NCI-H1436 treated with DMSO at 0.1 percent for 48 hours (cell line): ENCODE measurements at regions not wholly inside any gene's neighbourhood (a gene's known extent, or its start where the extent isn't known, plus 50 kb on each side); places are given as distances from the start of the nearest gene placed in this dataset.

Experiments
- DNase-seq: peaks from one replicate; lab custom pipeline; 2025; lab: John Stamatoyannopoulos, UW

DNA sequence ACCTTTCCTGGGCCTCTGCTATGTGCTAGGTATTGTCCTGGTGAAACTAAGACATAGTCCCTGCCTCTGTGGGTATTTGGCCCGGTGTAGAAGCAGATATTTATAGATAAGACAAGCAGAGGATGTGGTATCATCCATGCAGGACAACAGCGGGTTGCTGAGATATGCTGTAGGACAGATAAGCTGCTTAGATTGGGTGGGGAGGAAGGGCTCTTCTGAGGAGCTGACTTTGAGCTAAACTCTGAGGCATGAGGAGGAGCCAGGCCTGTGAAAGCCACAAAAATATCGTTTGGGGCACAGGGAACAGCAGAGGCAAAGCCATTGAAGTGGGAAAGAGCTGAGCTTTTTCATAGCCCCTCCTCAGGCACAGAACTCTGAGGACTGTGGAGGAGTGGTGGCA, 492.5 kb upstream of the CFAP20DC start:
- no peak for DNase-seq

DNA sequence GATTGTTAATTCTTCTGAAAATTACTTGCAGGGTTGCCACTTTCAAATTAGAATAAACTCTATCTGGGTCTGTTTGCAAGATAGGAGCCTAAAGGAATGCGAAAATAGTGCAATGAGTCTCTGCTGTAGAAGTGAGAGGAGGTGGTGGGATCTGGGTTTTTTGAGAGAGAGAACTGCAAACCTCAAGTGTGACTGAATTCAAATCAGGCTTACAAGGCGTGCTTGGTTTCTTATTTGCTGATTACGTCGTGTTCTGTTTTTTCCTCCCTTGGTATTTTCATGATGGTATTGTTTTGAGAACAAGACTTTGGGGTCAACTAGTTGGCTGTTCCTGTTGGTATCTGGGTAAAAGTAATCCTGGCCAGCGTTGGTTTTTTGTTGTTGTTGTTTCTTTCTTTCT, 490.9 kb upstream of the CFAP20DC start:
- no peak for DNase-seq

DNA sequence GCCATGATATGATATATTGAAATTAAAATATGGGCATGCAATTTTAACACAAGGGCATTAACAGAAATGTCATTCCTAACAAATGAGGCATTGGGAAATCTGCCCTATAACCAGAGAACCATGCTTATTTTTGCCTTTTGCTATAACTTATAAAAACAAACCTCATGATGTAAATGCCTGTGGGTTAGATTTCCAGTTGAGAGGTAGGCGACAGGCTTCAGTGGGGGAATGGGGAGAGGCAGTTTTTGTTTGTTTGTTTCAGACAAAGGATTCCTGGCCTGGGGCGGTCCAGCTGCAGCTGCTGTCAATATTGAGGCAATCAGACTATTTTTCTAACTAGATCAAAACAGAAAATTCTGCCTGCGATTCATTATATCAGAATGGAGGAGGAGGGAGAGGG, 490.4 kb upstream of the CFAP20DC start:
- DNase-seq = no peak

DNA sequence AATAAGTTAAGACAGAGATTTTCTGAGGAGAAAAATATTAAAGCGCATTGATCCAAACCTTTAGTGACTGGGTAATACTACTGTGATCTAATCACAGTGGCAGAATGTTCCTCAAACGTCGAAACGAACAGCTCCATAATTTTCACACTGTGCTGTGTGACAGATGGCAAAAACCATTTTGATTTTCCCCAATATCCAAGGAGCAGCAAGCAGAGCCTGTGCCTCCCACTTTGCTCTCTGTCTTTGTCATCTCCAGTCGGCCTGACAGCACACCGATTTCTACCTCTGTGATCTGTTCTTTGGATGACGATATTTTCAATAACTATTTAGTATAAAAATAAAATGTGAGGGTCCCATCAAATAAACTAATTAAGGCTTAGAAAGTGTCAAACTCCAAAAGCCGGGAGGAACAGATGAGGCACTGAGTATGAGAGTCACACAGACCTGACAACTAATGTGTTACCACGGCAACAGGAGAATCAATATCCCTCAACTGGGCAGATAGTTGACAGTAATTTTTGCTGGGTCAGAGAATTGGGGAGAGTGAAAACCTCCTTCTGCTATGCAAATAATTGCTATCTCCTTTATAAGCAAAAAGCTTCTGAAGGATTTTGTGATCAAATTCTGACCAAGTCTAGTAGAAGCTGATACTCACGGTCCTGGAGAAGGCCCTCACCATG, 489.1 kb upstream of the CFAP20DC start:
- no peak for DNase-seq

DNA sequence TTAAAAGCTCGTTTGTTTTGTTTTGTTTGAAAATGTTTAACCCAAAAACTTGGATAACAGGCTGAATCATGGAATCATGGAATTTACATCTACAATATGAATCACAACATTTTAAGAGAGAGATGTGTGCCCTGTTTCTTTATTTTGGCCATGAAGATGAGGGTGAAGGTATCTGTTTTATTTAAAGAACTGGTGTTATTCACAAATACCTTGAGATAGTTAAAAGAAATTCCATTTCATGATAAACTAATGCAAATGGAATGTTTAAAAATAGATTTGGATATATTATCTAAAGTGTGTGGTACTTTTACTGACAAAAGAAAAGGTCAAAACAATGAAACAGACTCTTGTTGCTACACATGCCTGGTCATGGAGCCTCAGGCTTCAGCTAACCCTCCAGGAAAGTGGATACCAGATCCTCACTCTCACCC, 486.0 kb upstream of the CFAP20DC start:
- no peak for DNase-seq

DNA sequence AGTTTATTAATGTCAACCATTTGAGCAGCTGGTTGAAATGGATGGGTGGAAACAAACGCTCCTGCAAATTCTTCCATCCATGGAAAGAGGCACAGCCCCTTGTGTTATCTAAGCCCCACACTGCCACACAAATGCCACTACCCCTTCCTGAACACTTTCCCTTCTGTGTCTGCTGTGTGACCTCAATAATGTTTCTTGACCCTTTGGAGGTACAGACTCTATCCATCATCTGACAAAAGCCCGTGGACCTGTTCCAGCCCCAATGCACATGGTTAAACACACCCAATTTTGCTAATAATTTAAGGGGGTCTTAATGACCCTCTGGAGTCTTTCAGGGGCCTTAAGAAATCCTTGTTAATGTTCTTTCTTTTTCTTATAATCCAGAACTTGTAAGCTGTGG, 482.2 kb upstream of the CFAP20DC start:
- no peak for DNase-seq

DNA sequence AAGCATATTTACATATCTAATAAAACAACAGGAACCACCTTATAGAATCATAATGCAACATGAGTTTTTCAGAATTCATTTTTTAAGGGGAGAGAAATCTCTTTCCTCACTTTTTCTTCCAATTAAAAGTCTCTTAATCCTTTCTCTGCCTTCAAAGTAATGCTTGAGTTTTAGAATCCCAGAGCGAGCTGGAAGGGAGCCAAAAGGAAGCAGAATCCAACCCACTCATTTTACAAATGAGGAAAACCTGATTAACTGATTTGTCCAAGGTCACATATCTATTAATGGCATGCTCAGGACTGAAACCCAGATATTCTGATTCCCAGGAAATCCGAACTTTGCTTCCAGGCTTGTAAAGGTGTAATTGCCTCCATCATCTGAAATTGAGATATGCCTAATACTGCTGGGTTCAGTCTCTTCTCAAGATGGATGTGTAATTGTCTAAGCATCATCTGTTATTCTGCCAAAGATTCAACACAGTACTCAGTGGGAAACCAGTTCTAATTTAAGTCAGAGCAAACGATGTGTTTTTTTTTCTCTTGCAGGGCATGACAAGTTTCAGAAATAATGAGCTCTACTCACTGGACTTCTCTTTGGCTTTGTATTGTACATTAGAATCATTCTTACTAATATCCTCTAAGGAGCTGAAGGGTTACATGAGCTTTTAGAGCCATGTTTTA, 481.4 kb upstream of the CFAP20DC start:
- DNase-seq = no peak

DNA sequence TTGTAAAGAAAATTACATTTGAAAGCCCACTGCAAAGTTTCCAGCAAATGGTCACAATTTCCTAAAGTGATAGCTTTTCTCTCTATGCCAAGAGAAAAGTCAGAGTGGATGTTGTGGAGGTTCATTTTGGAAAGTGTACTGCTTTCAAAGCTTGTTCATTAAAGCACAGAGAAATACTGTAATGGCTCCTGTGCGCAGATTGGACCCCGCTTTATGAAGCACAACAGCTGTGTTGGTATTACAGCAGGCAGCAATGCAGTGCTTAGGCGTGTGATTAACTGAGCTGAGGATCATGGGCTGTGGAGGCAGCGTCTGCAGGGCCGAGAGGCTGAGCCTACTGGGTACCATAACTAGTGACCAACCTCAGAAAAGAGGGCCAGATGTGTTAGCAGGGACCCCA, 478.4 kb upstream of the CFAP20DC start:
- DNase-seq = no peak

GRCh38 chr3:59527493-59527892, 477.7 kb upstream of the CFAP20DC start:
- no peak for DNase-seq

DNA sequence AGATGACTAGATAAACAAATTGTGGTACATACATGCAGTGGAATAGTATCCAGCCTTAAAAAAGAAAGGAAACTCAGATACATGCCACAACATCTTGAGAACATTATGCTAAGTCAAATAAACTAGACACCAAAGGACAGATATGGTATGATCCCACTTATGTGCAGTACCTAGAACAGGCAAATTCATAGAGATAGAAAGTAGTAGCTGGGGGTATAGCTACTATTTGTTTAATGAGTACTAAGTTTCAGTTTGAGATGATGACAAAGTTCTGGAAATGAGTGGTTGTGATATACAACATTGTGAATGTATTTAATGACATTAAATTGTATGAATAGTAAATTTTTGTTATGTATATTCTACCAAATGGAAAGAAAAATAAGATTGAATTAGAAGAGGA, 477.2 kb upstream of the CFAP20DC start:
- no peak for DNase-seq

- no peak for DNase-seq
These were observed 472.7 kb upstream of the CFAP20DC start for GRCh38 chr3:59522550-59522949.

DNA sequence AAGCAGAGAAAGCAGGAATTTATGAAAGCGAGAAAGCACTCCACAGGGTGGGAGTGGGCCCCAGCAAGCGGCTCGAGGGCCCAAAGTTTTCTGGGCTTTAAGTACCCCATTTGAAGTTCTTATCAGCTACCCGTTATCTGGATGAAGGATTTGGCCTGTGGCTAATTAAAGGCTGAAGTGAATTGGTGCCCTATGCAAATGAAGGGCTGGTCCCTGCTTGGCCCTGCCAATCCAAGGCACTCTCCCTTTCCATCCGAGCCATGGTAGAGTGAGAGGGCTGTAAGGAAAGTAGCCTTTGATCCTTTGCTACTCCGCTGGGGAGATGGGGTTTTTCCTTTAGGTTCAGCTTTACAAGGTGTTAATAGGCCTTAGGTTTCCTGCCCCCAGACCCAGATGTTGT, 469.3 kb upstream of the CFAP20DC start:
- no peak for DNase-seq

GRCh38 chr3:59518283-59519055, 468.6 kb upstream of the CFAP20DC start:
- no peak for DNase-seq

- no peak for DNase-seq
These were observed 467.6 kb upstream of the CFAP20DC start for GRCh38 chr3:59517388-59517787.

GRCh38 chr3:59515966-59516365, 466.1 kb upstream of the CFAP20DC start:
- no peak for DNase-seq

- no peak for DNase-seq
These were observed 465.1 kb upstream of the CFAP20DC start for GRCh38 chr3:59514865-59515482.

- no peak for DNase-seq
These were observed 463.7 kb upstream of the CFAP20DC start for GRCh38 chr3:59513570-59513969.

DNA sequence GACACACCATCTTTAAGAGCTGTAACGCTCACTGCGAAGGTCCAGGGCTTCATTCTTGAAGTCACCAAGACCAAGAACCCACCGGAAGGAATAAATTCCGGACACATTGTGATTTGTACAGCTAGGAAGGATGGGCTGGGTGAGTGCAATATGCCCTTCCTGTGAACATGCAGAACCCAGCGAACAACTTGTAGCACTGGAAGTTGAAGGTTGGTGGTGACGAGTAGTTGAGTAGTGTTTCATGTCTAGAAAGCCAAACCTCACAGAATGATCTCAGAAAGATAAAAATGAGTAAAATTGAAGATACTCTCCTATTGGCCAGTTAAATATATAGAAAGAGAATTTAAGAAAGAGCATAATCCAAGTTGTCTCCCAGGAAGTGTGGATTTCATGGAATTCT, 462.2 kb upstream of the CFAP20DC start:
- DNase-seq = no peak

GRCh38 chr3:59510576-59510975, 460.8 kb upstream of the CFAP20DC start:
- no peak for DNase-seq

DNA sequence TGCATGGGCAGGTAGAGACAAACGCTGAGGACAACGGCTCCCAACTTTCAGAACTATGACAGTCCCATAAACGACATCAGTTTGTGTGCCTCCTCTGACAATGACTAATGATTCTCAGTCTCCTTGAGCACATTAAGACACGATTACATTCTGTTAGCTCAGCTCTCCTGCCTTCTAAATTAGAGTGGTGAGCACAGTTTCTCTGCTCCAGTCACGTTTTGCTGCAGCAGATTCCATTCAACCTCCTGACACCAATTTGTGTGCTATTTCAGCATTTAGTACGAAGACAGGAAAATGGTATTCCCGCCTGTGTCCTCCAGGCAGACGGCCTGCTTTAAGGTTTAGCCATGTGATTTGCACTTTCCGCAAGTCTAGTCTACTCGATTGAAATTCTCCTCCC, 458.4 kb upstream of the CFAP20DC start:
- DNase-seq = no peak

GRCh38 chr3:59506191-59506590, 456.4 kb upstream of the CFAP20DC start:
- DNase-seq = no peak

DNA sequence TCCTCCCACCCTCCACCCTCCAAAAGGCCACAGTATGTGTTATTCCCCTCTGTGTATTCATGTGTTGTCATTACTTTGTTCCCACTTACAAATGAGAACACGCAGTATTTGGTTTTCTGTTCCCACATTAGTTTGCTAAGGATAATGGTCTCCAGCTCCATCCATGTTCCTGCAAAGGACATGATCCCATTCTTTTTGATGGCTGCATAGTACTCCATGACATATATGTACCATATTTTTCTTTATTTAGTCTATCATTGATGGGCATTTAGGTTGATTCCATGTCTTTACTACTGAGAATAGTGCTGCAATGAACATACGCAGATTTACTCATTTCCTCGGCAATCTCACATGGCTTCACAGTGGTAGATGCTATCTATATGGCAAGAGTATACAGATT, 453.6 kb upstream of the CFAP20DC start:
- DNase-seq = no peak

DNA sequence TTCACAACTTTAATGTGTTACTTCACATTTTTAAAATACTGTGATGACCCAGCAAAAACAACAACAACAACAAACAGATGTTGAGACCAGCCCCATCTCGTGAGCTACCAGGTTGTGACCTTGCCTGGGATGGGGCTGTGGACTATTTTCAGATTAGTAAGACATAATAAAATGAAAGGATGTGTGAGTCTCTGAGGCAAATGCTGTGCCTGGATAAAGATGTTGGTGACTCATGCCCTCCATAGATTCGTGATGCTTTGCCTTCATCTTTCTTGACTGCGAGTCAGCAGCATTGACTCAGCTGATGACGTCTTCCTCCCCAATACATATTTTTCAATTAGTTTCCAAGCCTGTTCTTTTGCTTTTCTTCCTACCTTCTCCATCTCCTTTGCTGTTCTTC, 453.0 kb upstream of the CFAP20DC start:
- DNase-seq = no peak
